GM19025 (cell line): ENCODE measurements at regions not wholly inside any gene's neighbourhood (a gene's known extent, or its start where the extent isn't known, plus 50 kb on each side); places are given as distances from the start of the nearest gene placed in this dataset.

Experiments used
- ATAC-seq: cut with Tn5 transposase; IDR thresholded peaks from one replicate; pipeline ENCODE4 v1.9.1; 2021; ENCODE audit warnings: mild to moderate bottlenecking, low read depth, moderate library complexity; ENCODE audit not compliant: unreplicated experiment

GRCh38 chr16:18060351-18060750 lies 276.2 kb downstream of the NPIPA8 start:
- ATAC-seq = no peak

- ATAC-seq = no peak
Observed at GRCh38 chr16:18059577-18059976, 277.0 kb downstream of the NPIPA8 start.

- no peak for ATAC-seq
Observed at GRCh38 chr16:18059089-18059488, 277.4 kb downstream of the NPIPA8 start.

- ATAC-seq = no peak
Observed at GRCh38 chr16:18055411-18055916, 281.1 kb downstream of the NPIPA8 start.

- no peak for ATAC-seq
Observed at GRCh38 chr16:18050777-18051176, 285.8 kb downstream of the NPIPA8 start.

GRCh38 chr16:18050234-18050633 lies 286.3 kb downstream of the NPIPA8 start:
- no peak for ATAC-seq

- no peak for ATAC-seq
Observed at GRCh38 chr16:18049547-18050133, 286.9 kb downstream of the NPIPA8 start.

GRCh38 chr16:18048853-18049546 lies 287.5 kb downstream of the NPIPA8 start:
- no peak for ATAC-seq

- ATAC-seq = no peak
Observed at GRCh38 chr16:18047761-18048160, 288.8 kb downstream of the NPIPA8 start.

GRCh38 chr16:18045356-18045755 lies 291.2 kb downstream of the NPIPA8 start:
- no peak for ATAC-seq

- ATAC-seq = no peak
Observed at GRCh38 chr16:18041864-18042834, 294.4 kb downstream of the NPIPA8 start.

GRCh38 chr16:18039931-18040330 lies 296.6 kb downstream of the NPIPA8 start:
- no peak for ATAC-seq

GRCh38 chr16:18037051-18037450 lies 299.5 kb downstream of the NPIPA8 start:
- no peak for ATAC-seq

GRCh38 chr16:18024611-18025010 lies 311.9 kb downstream of the NPIPA8 start:
- ATAC-seq = no peak

- no peak for ATAC-seq
Observed at GRCh38 chr16:18018376-18018775, 318.2 kb downstream of the NPIPA8 start.

GRCh38 chr16:18013863-18014262 lies 322.7 kb downstream of the NPIPA8 start:
- no peak for ATAC-seq

GRCh38 chr16:18008356-18008755 lies 328.2 kb downstream of the NPIPA8 start:
- ATAC-seq = no peak

GRCh38 chr16:18003033-18003432 lies 333.5 kb downstream of the NPIPA8 start:
- ATAC-seq = no peak

GRCh38 chr16:17998996-17999395 lies 337.5 kb downstream of the NPIPA8 start:
- ATAC-seq = no peak

GRCh38 chr16:17998550-17998949 lies 338.0 kb downstream of the NPIPA8 start:
- ATAC-seq = no peak

GRCh38 chr16:17994027-17994426 lies 342.5 kb downstream of the NPIPA8 start:
- ATAC-seq = no peak
